NCI-H2171 treated with DMSO at 0.1 percent for 48 hours (cell line): ENCODE measurements at regions not wholly inside any gene's neighbourhood (a gene's known extent, or its start where the extent isn't known, plus 50 kb on each side); places are given as distances from the start of the nearest gene placed in this dataset.

ENCODE experiments used
- DNase-seq: peaks from one replicate; lab custom pipeline; 2025; lab: John Stamatoyannopoulos, UW

- no peak for DNase-seq
Measured at GRCh38 chr10:64505501-64505900, 984.3 kb downstream of the REEP3 start.

DNA sequence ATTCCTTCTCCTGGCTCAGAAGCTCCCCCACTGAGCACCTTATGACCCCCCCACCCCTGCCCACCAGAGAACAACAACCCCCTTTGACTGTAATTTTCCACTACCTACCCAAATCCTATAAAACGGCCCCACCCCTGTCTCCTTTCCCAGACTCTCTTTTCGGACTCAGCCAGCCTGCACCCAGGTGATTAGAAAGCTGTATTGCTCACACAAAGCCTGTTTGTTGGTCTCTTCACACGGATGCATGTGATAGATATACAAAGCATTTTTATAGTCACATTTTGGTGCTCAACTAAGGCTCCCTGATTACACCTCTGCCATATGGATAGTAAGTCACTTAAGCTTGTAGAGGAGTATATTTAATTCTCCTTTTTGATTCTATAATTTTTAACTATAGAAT, 985.8 kb downstream of the REEP3 start:
- DNase-seq = no peak

GRCh38 chr10:64507651-64508028, 986.4 kb downstream of the REEP3 start:
- DNase-seq = no peak

DNA sequence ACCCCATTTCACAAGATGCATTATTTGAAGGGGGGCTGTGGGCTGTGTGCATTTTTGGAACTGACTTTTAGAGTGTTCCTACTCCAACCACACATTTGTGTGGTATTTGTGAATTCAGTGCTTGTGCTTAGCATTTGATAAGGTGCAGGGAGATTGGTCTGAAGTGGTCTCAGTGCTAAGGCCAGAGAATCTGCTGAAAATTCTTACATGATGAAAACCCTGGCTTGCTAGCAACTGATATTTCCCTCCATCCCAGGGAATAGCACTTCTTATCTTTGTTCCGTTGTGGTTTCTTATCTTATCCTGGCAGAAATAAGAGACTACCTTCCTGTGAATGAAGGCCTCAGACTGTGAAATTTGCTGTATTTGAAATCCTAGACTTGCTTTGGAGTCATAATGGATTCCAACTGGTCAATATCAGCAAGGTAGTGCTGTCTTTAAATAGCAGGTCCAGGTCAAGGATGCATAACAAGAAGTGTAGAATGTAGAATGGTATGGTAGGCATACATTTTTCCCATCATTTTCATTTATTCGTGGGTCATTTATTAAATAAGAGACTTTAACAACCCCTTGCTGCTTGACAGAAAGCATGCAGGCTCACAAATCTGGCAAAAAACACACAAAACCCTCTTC, 986.9 kb downstream of the REEP3 start:
- DNase-seq = no peak

DNA sequence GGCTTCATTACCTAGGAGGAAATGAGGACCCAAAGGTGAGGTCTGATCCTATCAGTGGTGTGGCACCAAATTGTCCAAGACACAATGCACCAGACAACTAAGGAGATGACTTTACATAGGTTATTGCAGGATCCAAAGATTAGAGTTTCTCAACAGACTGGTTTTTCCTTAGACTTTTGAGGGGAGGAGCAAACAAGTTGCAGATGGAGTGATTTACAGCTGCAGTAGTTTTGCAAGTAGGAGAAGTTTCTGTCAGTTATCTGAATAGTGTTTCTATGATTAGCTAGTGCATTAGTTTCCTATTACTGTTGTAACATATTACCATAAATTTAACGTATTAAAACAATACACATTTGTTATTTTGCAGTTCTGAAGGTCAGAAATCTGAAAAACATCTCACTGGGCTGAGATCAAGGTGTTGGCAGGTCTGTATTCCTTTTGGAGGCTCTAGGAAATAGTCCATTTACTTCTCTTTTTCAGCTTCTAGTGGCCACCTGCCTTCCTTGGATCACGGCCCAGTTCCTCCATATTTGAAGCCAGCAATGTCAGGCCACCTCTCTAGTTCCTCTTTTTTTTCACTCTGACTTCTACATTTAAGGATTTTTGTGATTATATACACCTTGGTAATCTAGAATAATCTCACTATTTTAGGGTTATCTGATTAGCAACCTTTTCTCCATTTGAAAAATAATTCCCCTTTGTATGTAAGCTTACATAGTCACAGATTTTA, 994.9 kb downstream of the REEP3 start:
- peak; percentile 28 for DNase-seq

DNA sequence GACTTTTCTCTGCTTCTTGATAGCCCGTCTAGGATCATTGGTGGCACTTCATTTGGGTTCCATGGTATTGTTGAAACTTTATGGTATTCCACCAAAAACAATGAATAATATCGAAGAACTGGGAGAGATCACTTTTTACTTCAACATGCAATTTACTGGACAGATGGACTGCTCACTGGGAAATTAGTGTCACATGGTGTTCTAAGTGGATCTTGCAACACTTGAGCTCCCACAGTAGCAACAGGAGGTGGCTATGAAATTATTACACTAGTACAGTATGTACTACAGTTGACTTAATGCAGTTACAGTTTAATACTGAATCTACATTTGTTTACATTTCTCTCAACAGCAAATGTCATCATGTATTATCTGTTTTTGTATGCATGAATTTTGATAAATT, 997.3 kb downstream of the REEP3 start:
- DNase-seq = peak; percentile 13

DNA sequence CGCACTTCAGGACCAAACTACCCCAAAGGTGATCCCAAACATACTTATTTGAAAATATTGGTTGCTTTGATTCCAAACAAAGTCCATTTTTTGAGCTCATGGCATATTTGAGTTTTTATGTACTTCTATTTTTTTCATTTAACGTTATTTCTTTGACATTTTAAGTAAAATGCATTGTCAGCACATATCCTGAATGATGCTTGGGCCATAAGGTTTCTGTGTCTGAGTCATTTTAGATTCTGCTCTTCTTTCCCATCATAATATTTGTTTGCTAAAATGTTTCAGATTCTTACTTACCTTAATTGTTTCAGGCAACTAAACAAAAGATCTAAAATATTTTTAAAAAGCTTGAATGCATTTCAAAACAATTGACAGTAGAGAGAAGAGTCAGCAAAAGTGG, 998.2 kb downstream of the REEP3 start:
- no peak for DNase-seq

DNA sequence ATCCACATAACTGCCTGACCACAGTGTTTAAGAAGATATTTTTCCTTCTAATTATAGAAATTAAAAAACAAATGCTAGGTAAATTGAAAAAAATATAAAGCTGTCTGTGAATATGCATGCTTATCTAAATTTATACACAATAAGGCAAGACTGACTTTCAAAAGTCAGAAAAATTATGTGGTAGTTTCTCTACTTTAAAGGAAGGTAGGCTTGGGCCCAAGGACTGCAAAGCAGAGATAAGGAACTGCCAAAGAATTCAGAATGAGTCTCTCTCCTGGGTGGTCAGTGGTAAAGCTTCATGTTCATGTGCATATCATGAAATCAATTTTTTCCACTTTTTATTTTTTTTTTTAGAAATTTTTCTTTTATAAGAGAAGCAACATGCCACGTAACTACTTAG, 998.6 kb downstream of the REEP3 start:
- DNase-seq = no peak

- no peak for DNase-seq
Measured at GRCh38 chr10:64523065-64523759, 1002.0 kb downstream of the REEP3 start.

DNA sequence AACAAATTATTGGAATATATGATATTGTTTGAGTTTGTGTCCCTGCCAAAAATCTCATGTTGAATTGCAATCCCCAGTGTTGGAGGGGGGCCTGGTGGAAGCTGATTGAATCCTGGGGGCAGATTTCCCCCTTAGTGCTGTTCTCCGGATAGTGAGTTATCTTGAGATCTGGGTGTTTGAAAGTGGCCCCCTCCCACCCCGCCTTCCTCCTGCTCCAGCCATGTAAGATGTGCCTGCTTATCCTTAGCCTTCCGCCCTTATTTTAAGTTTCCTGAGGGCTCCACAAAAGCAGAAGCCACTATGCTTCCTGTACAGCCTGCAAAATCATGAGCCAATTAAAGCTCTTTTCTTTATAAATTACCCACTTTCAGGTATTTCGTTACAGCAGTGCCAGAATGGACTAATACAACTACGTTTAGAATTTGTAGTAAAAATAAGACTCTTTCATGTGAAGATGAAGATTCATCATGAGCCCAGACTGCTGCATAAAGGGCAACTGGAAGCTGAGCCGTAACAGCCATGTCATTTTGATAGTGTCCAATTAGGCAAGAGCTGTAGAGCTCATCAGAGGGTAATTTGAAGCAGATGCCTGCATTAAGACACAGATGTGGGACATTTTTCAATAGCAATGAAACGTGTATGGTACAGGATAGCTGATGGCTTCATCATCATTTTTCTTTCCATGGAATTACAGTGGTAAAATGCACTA, 1007.2 kb downstream of the REEP3 start:
- DNase-seq = peak; percentile 51

DNA sequence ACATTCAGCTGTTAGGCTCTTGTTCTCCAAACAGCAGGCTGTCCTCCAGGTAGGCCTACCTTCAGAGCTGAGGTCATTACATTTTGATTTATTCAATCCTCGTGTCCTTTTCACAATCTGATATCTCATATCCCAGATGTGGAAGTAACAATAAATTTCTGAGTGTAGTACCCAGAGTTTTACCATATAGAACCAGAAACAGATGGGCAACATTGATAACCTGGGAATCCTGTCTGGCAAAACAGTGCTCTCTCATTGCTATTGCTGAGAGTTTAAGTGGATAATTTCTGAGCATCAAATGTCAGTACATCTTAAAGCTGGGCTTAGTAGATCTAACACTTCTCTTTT, 1007.8 kb downstream of the REEP3 start:
- peak; percentile 51 for DNase-seq

GRCh38 chr10:64534616-64535015, 1013.4 kb downstream of the REEP3 start:
- DNase-seq = no peak

- DNase-seq = no peak
Measured at GRCh38 chr10:64535131-64535867, 1014.1 kb downstream of the REEP3 start.

DNA sequence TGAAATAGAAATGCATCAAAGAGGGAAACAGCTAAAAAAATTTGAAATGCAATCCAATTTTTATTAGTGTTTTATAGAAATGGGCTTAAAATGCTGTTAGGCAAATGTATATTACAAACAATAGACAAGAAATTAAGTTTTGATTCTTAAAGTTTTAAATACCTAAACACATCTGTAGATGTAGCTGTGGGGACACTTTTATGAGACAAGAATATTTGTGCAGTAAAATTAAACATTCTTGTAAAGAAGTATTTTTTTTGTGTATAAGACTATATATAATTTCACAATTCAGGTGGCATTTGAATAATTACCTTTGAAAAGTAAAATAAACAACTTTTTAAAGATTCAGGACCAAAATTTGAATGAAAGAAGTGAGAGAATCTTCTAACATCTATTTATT, 1015.9 kb downstream of the REEP3 start:
- no peak for DNase-seq

- DNase-seq = no peak
Measured at GRCh38 chr10:64537928-64538327, 1016.7 kb downstream of the REEP3 start.

DNA sequence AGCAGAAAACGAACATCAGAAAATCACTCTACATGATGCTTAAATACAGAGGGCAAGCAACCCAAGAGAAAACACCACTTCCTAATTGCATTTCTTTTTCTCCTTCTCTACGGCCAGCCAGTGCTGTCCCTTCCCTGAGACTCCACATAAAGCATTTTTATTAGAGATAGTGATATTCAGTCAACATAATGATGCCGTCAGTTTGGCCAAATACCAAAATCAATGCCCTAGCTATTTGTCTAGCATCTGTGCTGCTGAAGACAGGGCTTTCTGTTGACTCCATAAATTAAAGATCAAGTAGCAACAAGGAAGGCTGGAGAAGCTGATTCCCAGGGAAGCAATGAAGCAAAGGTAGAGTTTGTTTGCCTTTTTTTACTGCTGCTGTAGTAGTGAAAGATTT, 1024.9 kb downstream of the REEP3 start:
- DNase-seq = peak; percentile 1

GRCh38 chr10:64547168-64547567, 1026.0 kb downstream of the REEP3 start:
- DNase-seq = no peak

GRCh38 chr10:64555666-64556065, 1034.5 kb downstream of the REEP3 start:
- DNase-seq = no peak

DNA sequence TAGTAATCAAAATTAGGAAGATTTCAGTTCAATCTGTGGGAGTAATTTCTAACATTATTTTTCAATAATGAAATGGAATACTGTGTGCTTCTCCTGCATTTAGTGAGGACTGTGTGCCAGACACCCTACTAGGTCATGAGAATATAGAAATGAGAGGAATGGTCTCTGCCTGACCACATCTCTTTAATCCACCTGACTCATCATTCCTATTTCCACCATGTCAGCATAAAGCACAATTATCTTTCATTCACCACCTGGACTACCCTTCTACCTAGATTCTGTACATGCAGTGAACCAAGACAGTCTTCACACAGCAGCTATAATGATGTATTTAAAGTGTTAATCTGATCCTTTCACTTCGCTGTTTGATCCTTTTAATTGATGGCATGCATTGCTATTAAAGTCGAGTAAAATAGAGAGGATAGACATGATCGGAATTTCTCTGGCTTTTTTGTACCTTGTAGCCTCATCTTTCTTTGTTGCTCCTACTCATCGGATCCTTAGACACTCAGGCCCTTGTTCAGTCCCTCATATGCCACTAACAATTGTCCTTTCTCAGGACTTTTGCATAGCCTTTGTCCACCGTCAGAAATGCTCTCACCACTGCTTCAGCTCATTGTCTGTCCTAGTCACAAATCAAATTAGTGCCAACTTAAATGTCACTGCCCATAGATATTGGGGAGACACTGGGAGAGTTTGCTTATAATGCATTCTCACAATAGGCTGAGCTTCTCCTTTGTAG, 1037.1 kb downstream of the REEP3 start:
- no peak for DNase-seq

DNA sequence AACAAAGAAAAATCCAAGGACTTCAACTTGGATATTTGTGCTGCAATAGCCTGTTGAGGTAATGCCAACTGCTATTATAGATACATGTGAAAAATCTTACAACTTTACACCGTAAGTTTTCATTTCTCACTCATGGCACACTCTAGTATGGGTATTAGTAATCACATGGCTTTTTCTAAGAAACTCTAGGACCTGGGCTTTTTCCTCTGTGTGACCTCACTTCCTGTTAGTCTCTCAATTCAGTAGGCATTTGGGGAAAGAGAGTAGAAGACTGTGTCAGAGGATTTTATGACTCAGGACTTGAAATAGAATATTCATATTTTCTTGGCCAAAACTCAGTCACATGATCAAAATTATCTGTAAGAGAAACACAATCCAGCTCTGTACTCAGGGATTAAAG, 1049.9 kb downstream of the REEP3 start:
- no peak for DNase-seq

DNA sequence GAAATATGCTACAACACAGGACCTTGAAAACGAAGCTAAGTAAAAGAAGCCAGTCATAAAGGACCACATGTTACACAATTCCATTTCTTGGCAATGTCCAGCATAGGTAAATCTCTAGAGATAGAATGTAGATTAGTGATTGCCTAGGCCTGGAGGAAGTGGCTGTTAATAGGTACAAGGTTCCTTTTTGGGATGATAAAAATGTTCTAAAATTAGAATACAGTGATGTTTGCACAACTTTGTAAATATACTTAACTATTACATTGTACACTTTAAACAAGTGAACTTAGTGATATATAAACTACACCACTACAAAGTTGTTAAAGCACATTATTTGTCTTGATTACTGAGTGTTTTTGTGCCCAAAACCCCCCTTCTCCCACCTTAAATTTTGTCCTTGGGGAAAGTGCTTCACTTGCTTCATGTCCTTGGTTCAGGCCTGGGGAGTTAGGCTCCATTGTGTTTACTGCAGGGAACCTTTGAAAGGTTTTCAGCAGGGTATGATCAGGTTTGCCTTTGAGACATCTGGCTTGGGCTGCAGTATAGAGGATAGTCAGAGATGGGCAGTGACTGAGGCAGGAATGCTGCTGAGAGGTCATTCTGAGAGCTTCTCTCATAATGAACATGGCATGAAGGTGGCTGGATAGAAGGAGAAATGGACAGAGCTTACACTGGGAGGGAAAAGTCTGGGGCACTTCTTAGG, 1052.6 kb downstream of the REEP3 start:
- no peak for DNase-seq
